ENCODE measurements at regions not wholly inside any gene's neighbourhood (a gene's known extent, or its start where the extent isn't known, plus 50 kb on each side); places are given as distances from the start of the nearest gene placed in this dataset.

DNA sequence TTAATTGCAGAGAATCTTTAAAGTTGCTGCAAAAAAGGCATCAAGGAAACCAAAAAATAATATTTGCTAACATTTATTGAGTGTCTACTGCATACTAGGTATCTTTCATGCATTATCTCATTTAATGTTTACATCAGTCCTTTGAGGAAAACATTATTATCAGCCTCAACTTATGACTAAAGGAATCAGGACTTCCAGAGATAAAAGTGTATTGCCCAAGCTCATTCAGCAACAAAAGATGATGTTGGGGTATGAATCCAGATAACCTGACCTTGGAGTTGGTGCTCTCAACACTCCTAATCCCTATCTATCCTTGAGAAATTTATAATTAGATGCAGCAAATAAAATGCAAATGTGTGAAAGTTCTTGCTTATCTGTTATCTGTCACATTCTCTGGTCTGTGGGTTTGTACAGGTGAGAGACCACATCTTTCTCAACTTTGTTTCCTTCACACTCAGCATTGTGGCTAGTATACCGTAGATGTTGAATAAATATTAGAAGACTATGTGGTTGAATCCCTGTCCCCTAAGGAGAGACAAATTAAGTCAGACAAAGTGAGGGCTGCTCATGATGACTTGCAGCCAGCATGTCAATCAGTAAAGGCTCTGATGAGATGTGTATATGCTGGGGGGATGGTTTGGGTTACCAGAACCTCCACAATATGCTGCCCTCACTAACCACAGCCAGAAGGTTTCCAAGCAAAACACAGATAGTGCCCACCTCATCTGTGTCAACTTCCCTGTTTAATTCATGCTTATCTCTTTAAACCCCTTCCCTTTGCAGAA, 82.6 kb downstream of the NOG start:
- Mint-ChIP-seq H3K36me3 (ENCODE audit: low read depth) (no peaks in the 10 kb centered on the region), H3K27me3 (ENCODE audit: low read depth) (peaks cover 29% of the 10 kb centered on the region), H3K4me3 (no peak overlapping the region), H3K9me3 (no peaks in the 10 kb centered on the region), H3K4me1 (ENCODE audit: low read depth) (peaks cover 19% of the 10 kb centered on the region), H3K27ac (no peak overlapping the region)
- no peak for DNase-seq
- intact Hi-C loops (cut with micrococcal nuclease) = loop anchor here (5.0 kb wide), 1 partner anchor 86 kb away; no protein-coding TSS in a partner anchor
- CTCF ChIA-PET = interaction anchor here (1.2 to 2.7 kb wide), 5 partner anchors 40 to 176 kb away, joined by 3 to 21 read pairs (median 7); partner anchors contain the start of gene NOG

- Mint-ChIP-seq H3K4me1 (ENCODE audit: low read depth) (peaks cover 19% of the 10 kb centered on the region), H3K9me3 (no peaks in the 10 kb centered on the region), H3K27me3 (ENCODE audit: low read depth) (peaks cover 29% of the 10 kb centered on the region), H3K36me3 (ENCODE audit: low read depth) (no peaks in the 10 kb centered on the region), H3K4me3 (no peak overlapping the region), H3K27ac (no peak overlapping the region)
- CTCF ChIA-PET = interaction anchor here (0.6 to 2.7 kb wide), 7 partner anchors 39 to 334 kb away, joined by 3 to 21 read pairs (median 8); no protein-coding TSS in a partner anchor
- DNase-seq = no peak
- intact Hi-C loops (cut with micrococcal nuclease) = loop anchor here (5.0 kb wide), 1 partner anchor 85 kb away; no protein-coding TSS in a partner anchor
Measured at GRCh38 chr17:56676810-56677209, 83.3 kb downstream of the NOG start.

DNA sequence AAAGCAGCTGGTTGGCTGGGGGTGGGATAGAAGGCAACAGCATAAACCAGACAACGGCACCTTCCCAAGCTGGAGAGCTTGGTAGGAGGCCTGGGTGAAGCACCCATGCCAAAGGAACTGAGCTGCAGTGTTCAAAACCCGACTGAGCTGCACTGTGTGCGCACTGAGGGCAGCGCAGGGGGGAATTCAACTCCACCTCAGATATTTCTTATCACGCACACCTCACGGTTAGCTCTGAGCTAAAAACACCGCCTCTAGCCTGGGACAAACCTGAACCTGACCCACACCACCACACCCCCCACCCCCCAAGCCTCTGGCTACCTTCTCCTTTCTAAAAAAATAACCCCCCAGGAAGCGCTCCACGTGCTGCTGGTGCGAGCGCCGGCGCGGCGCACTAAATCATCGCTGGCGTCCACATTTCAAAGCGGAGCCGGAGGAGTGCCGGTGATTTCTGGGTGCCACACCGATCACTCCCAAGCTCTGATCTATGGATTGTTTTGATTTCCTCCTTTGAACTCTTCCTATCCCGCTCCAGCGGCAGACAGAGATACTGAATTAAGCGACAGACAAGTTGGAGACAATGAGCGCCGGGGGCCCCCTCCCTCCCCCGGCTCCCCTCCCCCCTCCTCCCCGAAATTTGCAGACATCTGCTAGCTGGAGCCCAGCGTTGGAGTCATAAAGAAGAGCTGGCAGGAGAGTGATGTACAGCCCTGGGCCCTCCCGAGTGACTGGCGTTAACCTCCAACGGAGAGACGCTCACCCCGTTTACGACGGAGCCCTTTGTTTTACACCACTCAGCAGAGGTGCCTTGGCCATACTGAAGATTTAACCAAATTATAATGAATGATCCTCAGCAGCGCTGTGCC, 85.0 kb downstream of the NOG start:
- DNase-seq = peak; percentile 31
- Mint-ChIP-seq H3K27me3 (ENCODE audit: low read depth) (peaks cover 30% of the 10 kb centered on the region), H3K9me3 (no peaks in the 10 kb centered on the region), H3K4me3 (peak overlapping the region; percentile 69), H3K27ac (no peak overlapping the region), H3K4me1 (ENCODE audit: low read depth) (peaks cover 19% of the 10 kb centered on the region), H3K36me3 (ENCODE audit: low read depth) (no peaks in the 10 kb centered on the region)
- CTCF ChIA-PET = interaction anchor here (0.7 to 2.7 kb wide), 14 partner anchors 9 to 179 kb away, joined by 3 to 21 read pairs (median 6); no protein-coding TSS in a partner anchor
- intact Hi-C loops (cut with micrococcal nuclease) = loop anchor here (1.0 to 5.0 kb wide), 6 partner anchors 24 to 179 kb away; no protein-coding TSS in a partner anchor

DNA sequence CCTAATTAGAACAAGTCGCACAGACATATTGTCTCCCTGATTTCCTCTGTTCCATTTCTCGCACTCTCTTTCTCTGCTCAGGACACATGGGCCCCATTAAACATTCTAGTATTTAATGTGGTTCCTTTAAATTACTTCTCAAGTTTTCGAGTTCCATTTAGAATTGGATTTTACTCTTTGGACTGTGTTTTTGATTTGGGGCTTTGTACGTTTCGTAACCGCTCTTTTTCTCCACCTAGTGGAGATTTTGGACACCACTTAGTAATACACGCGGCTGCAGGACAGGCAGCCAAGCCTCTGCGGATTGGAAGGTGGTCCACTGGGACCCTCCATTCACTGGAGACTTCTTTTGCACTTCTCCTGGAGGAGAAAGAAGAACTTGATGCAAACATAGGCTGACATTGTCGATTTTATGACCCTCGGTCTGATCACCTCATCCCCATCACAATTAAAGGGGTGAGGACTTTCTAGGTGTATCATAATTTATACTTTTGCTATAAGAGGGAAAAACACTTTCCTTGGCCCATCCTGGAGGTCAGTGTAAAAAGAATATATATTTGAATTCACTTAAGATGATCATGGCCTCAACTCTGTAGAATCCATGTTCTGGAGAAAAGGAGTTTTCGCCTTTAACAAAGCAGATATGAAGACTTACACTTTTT, 85.7 kb downstream of the NOG start:
- CTCF ChIA-PET = interaction anchor here (0.6 to 2.7 kb wide), 16 partner anchors 8 to 179 kb away, joined by 3 to 21 read pairs (median 4); no protein-coding TSS in a partner anchor
- no peak overlapping the region for H3K27ac Mint-ChIP-seq
- H3K4me1 Mint-ChIP-seq (ENCODE audit: low read depth) = peaks cover 19% of the 10 kb centered on the region
- H3K9me3 Mint-ChIP-seq = no peaks in the 10 kb centered on the region
- peaks cover 33% of the 10 kb centered on the region for H3K27me3 Mint-ChIP-seq (ENCODE audit: low read depth)
- H3K36me3 Mint-ChIP-seq (ENCODE audit: low read depth) = no peaks in the 10 kb centered on the region
- intact Hi-C loops (cut with micrococcal nuclease) = loop anchor here (1.0 to 5.0 kb wide), 6 partner anchors 24 to 180 kb away; no protein-coding TSS in a partner anchor
- DNase-seq = no peak
- peak overlapping the region; percentile 69 for H3K4me3 Mint-ChIP-seq

DNA sequence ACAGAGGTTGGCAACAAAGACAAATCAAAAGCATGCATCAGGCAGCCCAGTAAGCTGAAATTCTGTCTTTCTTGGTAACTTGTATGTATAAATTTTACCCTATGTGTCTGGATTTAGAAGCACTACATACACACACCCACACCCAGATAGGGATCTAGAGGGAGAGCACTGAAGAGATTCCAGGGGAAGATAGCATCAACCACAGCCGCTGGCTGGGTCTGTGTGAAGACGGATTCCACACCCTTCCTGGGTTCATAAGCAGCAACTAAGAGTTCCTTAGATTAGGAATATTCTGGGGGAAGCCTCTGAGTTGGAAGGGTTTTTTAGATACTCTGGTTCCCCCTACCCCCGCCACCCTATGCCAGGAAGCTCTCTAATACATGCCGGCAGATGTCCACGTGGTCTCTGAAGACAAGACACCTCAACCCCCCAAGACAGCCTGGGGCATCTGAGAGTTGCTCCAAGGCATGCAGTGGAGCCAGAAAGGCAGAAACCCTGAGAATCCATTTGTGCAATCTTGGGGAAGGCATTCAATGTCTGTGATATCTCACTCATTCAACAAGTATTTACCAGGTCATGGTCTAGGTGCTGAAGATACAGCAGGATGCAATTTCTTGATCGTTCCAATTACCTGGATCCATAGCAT, 86.4 kb downstream of the NOG start:
- no peak overlapping the region for H3K27ac Mint-ChIP-seq
- peaks cover 19% of the 10 kb centered on the region for H3K4me1 Mint-ChIP-seq (ENCODE audit: low read depth)
- DNase-seq = no peak
- H3K36me3 Mint-ChIP-seq (ENCODE audit: low read depth) = no peaks in the 10 kb centered on the region
- intact Hi-C loops (cut with micrococcal nuclease) = loop anchor here (1.0 to 5.0 kb wide), 6 partner anchors 25 to 181 kb away; no protein-coding TSS in a partner anchor
- peaks cover 33% of the 10 kb centered on the region for H3K27me3 Mint-ChIP-seq (ENCODE audit: low read depth)
- H3K9me3 Mint-ChIP-seq = no peaks in the 10 kb centered on the region
- CTCF ChIA-PET = interaction anchor here (0.6 to 2.1 kb wide), 6 partner anchors 10 to 180 kb away, joined by 3 to 11 read pairs (median 4); no protein-coding TSS in a partner anchor
- no peak overlapping the region for H3K4me3 Mint-ChIP-seq

GRCh38 chr17:56680676-56681075, 87.2 kb downstream of the NOG start:
- intact Hi-C loops (cut with micrococcal nuclease) = no loop called here
- Mint-ChIP-seq H3K36me3 (ENCODE audit: low read depth) (no peaks in the 10 kb centered on the region), H3K4me3 (no peak overlapping the region), H3K4me1 (ENCODE audit: low read depth) (peaks cover 19% of the 10 kb centered on the region), H3K9me3 (no peaks in the 10 kb centered on the region), H3K27ac (no peak overlapping the region), H3K27me3 (ENCODE audit: low read depth) (peaks cover 30% of the 10 kb centered on the region)
- CTCF ChIA-PET = interaction anchor here (1.3 to 2.1 kb wide), 3 partner anchors 11 to 181 kb away, joined by 4 to 11 read pairs (median 5); no protein-coding TSS in a partner anchor
- DNase-seq = no peak

DNA sequence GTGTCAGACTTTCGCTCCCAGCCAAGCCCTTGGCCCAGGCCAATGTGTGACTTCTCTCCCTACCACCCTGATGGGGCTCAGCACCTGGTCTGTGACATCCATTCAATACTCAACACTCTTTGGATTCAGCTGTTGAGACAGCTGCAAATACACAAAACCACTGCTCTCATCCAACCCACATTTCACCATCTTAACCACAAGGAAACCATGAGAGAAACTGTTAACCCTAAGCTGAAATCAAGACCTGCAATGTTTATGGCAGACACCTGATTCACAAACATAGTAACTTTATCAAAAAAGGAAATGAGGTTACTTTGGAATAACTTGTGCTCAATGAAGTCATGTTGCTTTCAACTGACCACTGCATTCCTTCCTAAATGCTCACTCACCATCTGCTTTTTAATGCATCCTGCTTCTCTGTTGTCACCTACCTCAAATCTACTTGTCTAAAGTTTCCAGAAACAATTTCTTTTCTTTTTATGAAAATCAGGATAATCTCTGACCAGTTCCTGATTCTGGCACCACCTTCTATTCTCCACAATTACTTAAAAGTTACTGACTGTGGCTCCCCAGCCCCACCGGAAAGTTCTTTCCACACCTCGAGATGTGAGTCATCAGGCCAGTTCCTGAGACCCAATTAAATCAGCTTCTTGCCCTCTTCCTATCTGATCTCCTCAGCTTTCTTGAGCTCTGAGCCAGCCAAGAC, 88.2 kb downstream of the NOG start:
- H3K27me3 Mint-ChIP-seq (ENCODE audit: low read depth) = peaks cover 30% of the 10 kb centered on the region
- CTCF ChIA-PET = no interaction called here
- no peaks in the 10 kb centered on the region for H3K9me3 Mint-ChIP-seq
- no peak overlapping the region for H3K4me3 Mint-ChIP-seq
- peak; percentile 56 for DNase-seq
- H3K27ac Mint-ChIP-seq = no peak overlapping the region
- intact Hi-C loops (cut with micrococcal nuclease) = no loop called here
- peaks cover 17% of the 10 kb centered on the region for H3K4me1 Mint-ChIP-seq (ENCODE audit: low read depth)
- no peaks in the 10 kb centered on the region for H3K36me3 Mint-ChIP-seq (ENCODE audit: low read depth)

DNA sequence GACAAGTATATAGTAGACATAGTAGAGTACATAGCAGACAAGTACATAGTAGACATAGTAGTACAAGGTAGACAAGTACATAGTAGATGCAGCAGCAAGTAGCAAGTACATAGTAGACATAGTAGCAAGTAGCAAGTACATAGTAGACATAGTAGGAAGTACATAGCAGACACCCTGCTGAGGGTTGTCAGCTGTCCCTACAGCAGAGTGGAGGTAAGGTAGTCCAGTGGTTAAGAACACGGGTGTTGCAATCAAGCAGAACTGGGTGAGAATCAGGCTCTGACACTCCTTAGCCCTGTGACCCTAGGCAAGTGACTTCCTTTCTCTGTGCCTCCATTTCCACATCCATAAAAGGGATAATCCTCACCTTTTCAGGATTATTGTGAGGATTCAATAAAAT, 94.7 kb downstream of the NOG start:
- Mint-ChIP-seq H3K4me3 (no peak overlapping the region), H3K4me1 (ENCODE audit: low read depth) (no peaks in the 10 kb centered on the region), H3K36me3 (ENCODE audit: low read depth) (no peaks in the 10 kb centered on the region), H3K9me3 (no peaks in the 10 kb centered on the region), H3K27me3 (ENCODE audit: low read depth) (peaks cover 7% of the 10 kb centered on the region), H3K27ac (no peak overlapping the region)
- CTCF ChIA-PET = interaction anchor here (1.1 to 1.6 kb wide), 2 partner anchors 9 to 27 kb away, joined by 3 to 7 read pairs; no protein-coding TSS in a partner anchor
- intact Hi-C loops (cut with micrococcal nuclease) = no loop called here
- DNase-seq = no peak

GRCh38 chr17:56690441-56691291, 97.2 kb downstream of the NOG start:
- H3K9me3 Mint-ChIP-seq = no peaks in the 10 kb centered on the region
- no peaks in the 10 kb centered on the region for H3K36me3 Mint-ChIP-seq (ENCODE audit: low read depth)
- no peaks in the 10 kb centered on the region for H3K4me1 Mint-ChIP-seq (ENCODE audit: low read depth)
- no peak overlapping the region for H3K27ac Mint-ChIP-seq
- CTCF ChIA-PET = interaction anchor here (3.5 kb wide), 1 partner anchor 25 kb away, joined by 18 read pairs; no protein-coding TSS in a partner anchor
- intact Hi-C loops (cut with micrococcal nuclease) = no loop called here
- no peak overlapping the region for H3K4me3 Mint-ChIP-seq
- no peak for DNase-seq
- no peaks in the 10 kb centered on the region for H3K27me3 Mint-ChIP-seq (ENCODE audit: low read depth)

DNA sequence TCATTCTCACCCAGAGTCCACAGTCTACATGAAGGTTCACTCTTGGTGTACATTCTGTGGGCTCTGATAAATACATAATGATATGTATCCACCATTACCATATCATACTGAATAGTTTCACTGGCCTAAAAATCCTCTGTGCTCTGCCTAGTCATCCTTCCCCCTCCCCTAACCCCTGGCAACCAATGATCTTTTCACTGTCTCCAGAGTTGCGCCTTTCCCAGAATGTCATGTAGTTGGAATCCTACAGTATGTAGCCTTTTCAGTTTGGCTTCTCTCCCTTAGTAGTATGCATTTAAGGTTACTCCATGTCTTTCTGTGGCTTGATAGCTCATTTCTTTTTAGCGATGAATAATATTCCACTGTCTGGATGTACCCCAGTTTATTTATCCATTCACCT, 101.3 kb downstream of the NOG start:
- no peak overlapping the region for H3K4me3 Mint-ChIP-seq
- DNase-seq = no peak
- H3K9me3 Mint-ChIP-seq = no peaks in the 10 kb centered on the region
- no peaks in the 10 kb centered on the region for H3K36me3 Mint-ChIP-seq (ENCODE audit: low read depth)
- CTCF ChIA-PET = no interaction called here
- no peaks in the 10 kb centered on the region for H3K4me1 Mint-ChIP-seq (ENCODE audit: low read depth)
- H3K27me3 Mint-ChIP-seq (ENCODE audit: low read depth) = no peaks in the 10 kb centered on the region
- H3K27ac Mint-ChIP-seq = no peak overlapping the region
- intact Hi-C loops (cut with micrococcal nuclease) = no loop called here

Measured in activated naive CD4-positive, alpha-beta T cell treated with anti-CD3 and anti-CD28 coated beads for 36 hours (primary cell).